BJ (cell line): ENCODE measurements at regions not wholly inside any gene's neighbourhood (a gene's known extent, or its start where the extent isn't known, plus 50 kb on each side); places are given as distances from the start of the nearest gene placed in this dataset.

Experiments used
- CTCF ChIA-PET: fragments of 350-600 bp; formaldehyde crosslinking; extraction: SDS; loops from one replicate; lab custom pipeline; 2021; ENCODE audit warnings: antibody characterized with exemption, inconsistent platforms; lab: Yijun Ruan, JAX
- POLR2A ChIA-PET: fragments of 300-600 bp; sonication (Branson Sonifier 250); formaldehyde crosslinking; extraction: SDS; loops from one replicate; lab custom pipeline; 2021; ENCODE audit warnings: antibody characterized with exemption; lab: Charles Lee
- DNase-seq: peaks from one replicate; pipeline ENCODE4 v3.0.0-alpha.2; 2011; ENCODE audit warnings: low read depth
- H3K27me3 ChIP-seq: 2 replicates; pipeline ENCODE4 v1.6.0; 2011; ENCODE audit warnings: low read length; ENCODE audit not compliant: control insufficient read depth, insufficient read depth
- H3K36me3 ChIP-seq: 2 replicates; pipeline ENCODE4 v1.5.1; 2011; ENCODE audit warnings: low read length; ENCODE audit not compliant: control insufficient read depth, insufficient read depth
- H3K4me3 ChIP-seq: 2 replicates; pipeline ENCODE4 v1.5.1; 2011; ENCODE audit warnings: low read depth, mild to moderate bottlenecking, control low read depth, low read length
- CTCF ChIP-seq: IDR thresholded peaks from 2 replicates; pipeline ENCODE4 v1.5.1; 2011; ENCODE audit warnings: low read depth, mild to moderate bottlenecking, control low read depth, inconsistent platforms, low read length, moderate library complexity; ENCODE audit not compliant: insufficient read depth

GRCh38 chr11:88448131-88448670 is 110.7 kb upstream of the CTSC start:
- POLR2A ChIA-PET, result no interaction called here
- no peak for DNase-seq
- CTCF ChIA-PET, result no interaction called here
- no peaks in the 10 kb centered on the region for H3K36me3 ChIP-seq
- no peak for TF ChIP-seq CTCF
- H3K27me3 ChIP-seq, result no peaks in the 10 kb centered on the region
- H3K4me3 ChIP-seq, result no peak overlapping the region

GRCh38 chr11:88447281-88447680 is 109.7 kb upstream of the CTSC start:
- H3K27me3 ChIP-seq, result no peaks in the 10 kb centered on the region
- H3K36me3 ChIP-seq, result no peaks in the 10 kb centered on the region
- no peak overlapping the region for H3K4me3 ChIP-seq
- ChIA-PET POLR2A (no interaction called here), CTCF (no interaction called here)
- TF ChIP-seq CTCF, result no peak
- DNase-seq, result no peak

- CTCF ChIA-PET, result interaction anchor here (0.7 kb wide), 1 partner anchor 32 kb away, joined by 3 read pairs; no protein-coding TSS in a partner anchor
- POLR2A ChIA-PET, result no interaction called here
Observed at GRCh38 chr11:88439356-88439755, 101.8 kb upstream of the CTSC start.

GRCh38 chr11:88438721-88439120 is 101.2 kb upstream of the CTSC start:
- TF ChIP-seq CTCF, result no peak
- CTCF ChIA-PET, result interaction anchor here (0.6 to 0.7 kb wide), 2 partner anchors 32 to 113 kb away, joined by 3 read pairs; no protein-coding TSS in a partner anchor
- no peaks in the 10 kb centered on the region for H3K36me3 ChIP-seq
- POLR2A ChIA-PET, result no interaction called here
- H3K27me3 ChIP-seq, result no peaks in the 10 kb centered on the region
- no peak overlapping the region for H3K4me3 ChIP-seq
- DNase-seq, result no peak

More at GRCh38 chr11:88439356-88439755, 101.8 kb upstream of the CTSC start:
- DNase-seq, result no peak
- no peaks in the 10 kb centered on the region for H3K36me3 ChIP-seq
- no peak for TF ChIP-seq CTCF
- H3K4me3 ChIP-seq, result no peak overlapping the region
- H3K27me3 ChIP-seq, result no peaks in the 10 kb centered on the region

- CTCF ChIA-PET, result no interaction called here
- no peak overlapping the region for H3K4me3 ChIP-seq
- POLR2A ChIA-PET, result no interaction called here
- no peaks in the 10 kb centered on the region for H3K36me3 ChIP-seq
- no peak for DNase-seq
- no peaks in the 10 kb centered on the region for H3K27me3 ChIP-seq
- no peak for TF ChIP-seq CTCF
Observed at GRCh38 chr11:88435415-88435814, 97.9 kb upstream of the CTSC start.
